HepG2 (cell line): ENCODE measurements at regions not wholly inside any gene's neighbourhood (a gene's known extent, or its start where the extent isn't known, plus 50 kb on each side); places are given as distances from the start of the nearest gene placed in this dataset.

Source experiments
- ATF1 ChIP-seq: IDR thresholded peaks from 2 replicates; pipeline ENCODE4 v1.6.1; 2016; ENCODE audit warnings: mild to moderate bottlenecking, control low read depth
- CTCF ChIP-seq: sonication (generic); formaldehyde crosslinking; IDR thresholded peaks from 2 replicates; pipeline ENCODE4 v1.5.0; 2020; ENCODE audit warnings: mild to moderate bottlenecking, missing genetic modification reagents, moderate library complexity
- ELK4 ChIP-seq: sonication (generic); formaldehyde crosslinking; IDR thresholded peaks from 2 replicates; pipeline ENCODE4 v1.9.0; 2021; ENCODE audit warnings: missing genetic modification reagents, borderline replicate concordance
- JDP2 ChIP-seq: sonication (generic); formaldehyde crosslinking; IDR thresholded peaks from 2 replicates; pipeline ENCODE4 v1.8.1; 2022; ENCODE audit warnings: missing genetic modification reagents, borderline replicate concordance
- MAFK ChIP-seq, 2 experiments: IDR thresholded peaks in 1 of 2; conservative IDR thresholded peaks in 1 of 2; 2 replicates each; pipeline ENCODE4 v1.6.1; 2011; ENCODE audit warnings: improper control_type of control experiment in 2 of 2, low read length in 2 of 2
- MAX ChIP-seq: IDR thresholded peaks from 2 replicates; pipeline ENCODE4 v1.6.1; 2012; ENCODE audit warnings: inconsistent platforms
- MNT ChIP-seq: fragments of 450-650 bp; IDR thresholded peaks from 2 replicates; pipeline ENCODE4 v1.6.1; 2016
- NFYB ChIP-seq: sonication (generic); formaldehyde crosslinking; IDR thresholded peaks from 2 replicates; pipeline ENCODE4 v1.4.0; 2020; ENCODE audit warnings: missing genetic modification reagents
- NR2F2 ChIP-seq: IDR thresholded peaks from 2 replicates; pipeline ENCODE4 v1.6.1; 2012; ENCODE audit warnings: low read depth, inconsistent platforms, borderline replicate concordance
- POLR2A ChIP-seq, 2 experiments: IDR thresholded peaks; 2 replicates each; pipeline ENCODE4 v1.6.1; 2011; ENCODE audit warnings: low read depth in 2 of 2, low read length in 2 of 2, mild to moderate bottlenecking in 1 of 2, moderate library complexity in 1 of 2; ENCODE audit not compliant: insufficient read depth in 1 of 2
- SMC3 ChIP-seq: IDR thresholded peaks from 2 replicates; pipeline ENCODE4 v1.6.1; 2011; ENCODE audit warnings: low read length, improper control_type of control experiment
- ZNF281 ChIP-seq: sonication (generic); formaldehyde crosslinking; IDR thresholded peaks from 2 replicates; pipeline ENCODE4 v1.4.0; 2020; ENCODE audit warnings: missing genetic modification reagents, borderline replicate concordance

- TF ChIP-seq NFYB (CRISPR knock-in tag) (no peak), SMC3 (no peak), MAFK (conservative IDR thresholded peaks at IDR 0.05 in 1 of 2, IDR thresholded peaks at IDR 0.05 in 1 of 2; ENCODE audit: low read length in 2 of 2) (no peak), ZNF281 (CRISPR knock-in tag) (no peak), ATF1 (CRISPR knock-in tag) (no peak), MAX (no peak), JDP2 (CRISPR knock-in tag) (no peak), NR2F2 (no peak), POLR2A (IDR thresholded peaks at IDR 0.05; ENCODE audit: insufficient read depth in 1 of 2, low read depth in 2 of 2, low read length in 2 of 2) (no peak), ELK4 (CRISPR knock-in tag) (no peak), CTCF (no peak), MNT (no peak)
Observed at GRCh38 chr7:13231216-13231615, 543.8 kb downstream of the ARL4A start.
